OCI-LY3 (cell line): ENCODE measurements at regions not wholly inside any gene's neighbourhood (a gene's known extent, or its start where the extent isn't known, plus 50 kb on each side); places are given as distances from the start of the nearest gene placed in this dataset.

Source experiments
- H2AFZ ChIP-seq: fragments of 200-600, 300-600 bp; shearing (Covaris generic); 2 replicates; pipeline ENCODE4 v1.6.0; 2014; ENCODE audit warnings: antibody characterized with exemption, low read depth, low read length
- H3K27ac ChIP-seq: fragments of 200-600, 300-600 bp; sonication (generic); 2 replicates; pipeline ENCODE4 v1.5.1; 2014; ENCODE audit warnings: mild to moderate bottlenecking, low read length, moderate library complexity, mixed read lengths
- H3K27me3 ChIP-seq: fragments of 200-600, 300-600 bp; sonication (generic); 2 replicates; pipeline ENCODE4 v1.6.1; 2014; ENCODE audit warnings: low read depth, low read length, mixed read lengths
- H3K36me3 ChIP-seq: fragments of 200-600, 300-600 bp; sonication (generic); replicated peaks from 2 replicates; pipeline ENCODE3; 2014; ENCODE audit warnings: low read depth, low read length, mixed read lengths
- H3K4me1 ChIP-seq: fragments of 300-600, 200-600 bp; sonication (generic); 2 replicates; pipeline ENCODE4 v1.6.1; 2014; ENCODE audit warnings: low read length, mixed read lengths
- H3K4me2 ChIP-seq: fragments of 200-600, 300-600 bp; sonication (generic); 2 replicates; pipeline ENCODE4 v1.6.1; 2014; ENCODE audit warnings: low read length, mixed read lengths
- H3K4me3 ChIP-seq: fragments of 300-600, 200-600 bp; sonication (generic); 2 replicates; pipeline ENCODE4 v1.5.1; 2014; ENCODE audit warnings: antibody characterized with exemption, mild to moderate bottlenecking, low read length, moderate library complexity
- H3K79me2 ChIP-seq: fragments of 300-600, 200-600 bp; shearing (Covaris generic); 2 replicates; pipeline ENCODE4 v1.6.1; 2014; ENCODE audit warnings: mild to moderate bottlenecking, low read length, mixed read lengths
- H3K9ac ChIP-seq: fragments of 300-600, 200-600 bp; shearing (Covaris generic); 2 replicates; pipeline ENCODE4 v1.6.0; 2014; ENCODE audit warnings: mild to moderate bottlenecking, low read length, moderate library complexity
- H3K9me3 ChIP-seq: fragments of 200-600, 300-600 bp; shearing (Covaris generic); 2 replicates; pipeline ENCODE4 v1.6.1; 2014; ENCODE audit warnings: low read length, mixed read lengths; ENCODE audit not compliant: insufficient read depth
- H4K20me1 ChIP-seq: fragments of 200-600, 300-600 bp; sonication (generic); 2 replicates; pipeline ENCODE4 v1.6.1; 2016; ENCODE audit warnings: low read length, mixed read lengths; ENCODE audit not compliant: insufficient read depth
- EZH2phosphoT487 ChIP-seq: fragments of 200-600 bp; shearing (Covaris generic); IDR thresholded peaks from 2 replicates; pipeline ENCODE4 v1.6.1; 2018; ENCODE audit warnings: antibody characterized with exemption, mixed run types, low read depth
- TF ChIP-seq, protein P1 (sequence below): fragments of 200-600, 300-600 bp; sonication (generic); IDR thresholded peaks from 2 replicates; pipeline ENCODE4 v1.5.1; 2014; ENCODE audit warnings: antibody characterized with exemption, low read length, low read depth

DNA sequence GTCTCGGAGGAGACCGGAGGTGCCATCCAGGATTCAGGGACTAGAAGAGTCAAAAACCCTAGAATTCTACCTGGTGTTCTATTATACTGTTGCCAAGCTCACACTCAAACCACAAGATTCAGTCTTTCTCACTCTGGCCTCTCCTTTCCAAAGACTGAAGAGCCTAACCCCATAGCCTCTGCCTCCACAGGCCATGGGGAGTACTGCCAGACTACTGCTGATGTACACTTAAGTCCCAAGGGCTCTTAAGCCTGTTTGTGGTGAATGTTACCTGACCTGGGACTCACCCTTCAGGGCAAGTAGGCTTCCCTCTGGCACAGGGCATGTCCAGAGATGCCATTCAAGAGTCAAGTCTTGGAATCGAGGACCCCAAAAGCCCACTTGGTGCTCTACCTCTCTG, 58.9 kb upstream of the IRS4 start:
- no peak overlapping the region for H3K4me2 ChIP-seq
- H3K4me1 ChIP-seq: no peaks in the 10 kb centered on the region
- H3K9me3 ChIP-seq: no peaks in the 10 kb centered on the region
- H4K20me1 ChIP-seq: no peaks in the 10 kb centered on the region
- no peaks in the 10 kb centered on the region for H3K36me3 ChIP-seq
- no peak overlapping the region for H3K27ac ChIP-seq
- H3K27me3 ChIP-seq: no peaks in the 10 kb centered on the region
- H3K9ac ChIP-seq: no peak overlapping the region
- H3K79me2 ChIP-seq: no peaks in the 10 kb centered on the region
- H2AFZ ChIP-seq: no peak overlapping the region
- no peak overlapping the region for H3K4me3 ChIP-seq
- TF ChIP-seq EZH2phosphoT487: no peak
- TF ChIP-seq, protein P1, sequence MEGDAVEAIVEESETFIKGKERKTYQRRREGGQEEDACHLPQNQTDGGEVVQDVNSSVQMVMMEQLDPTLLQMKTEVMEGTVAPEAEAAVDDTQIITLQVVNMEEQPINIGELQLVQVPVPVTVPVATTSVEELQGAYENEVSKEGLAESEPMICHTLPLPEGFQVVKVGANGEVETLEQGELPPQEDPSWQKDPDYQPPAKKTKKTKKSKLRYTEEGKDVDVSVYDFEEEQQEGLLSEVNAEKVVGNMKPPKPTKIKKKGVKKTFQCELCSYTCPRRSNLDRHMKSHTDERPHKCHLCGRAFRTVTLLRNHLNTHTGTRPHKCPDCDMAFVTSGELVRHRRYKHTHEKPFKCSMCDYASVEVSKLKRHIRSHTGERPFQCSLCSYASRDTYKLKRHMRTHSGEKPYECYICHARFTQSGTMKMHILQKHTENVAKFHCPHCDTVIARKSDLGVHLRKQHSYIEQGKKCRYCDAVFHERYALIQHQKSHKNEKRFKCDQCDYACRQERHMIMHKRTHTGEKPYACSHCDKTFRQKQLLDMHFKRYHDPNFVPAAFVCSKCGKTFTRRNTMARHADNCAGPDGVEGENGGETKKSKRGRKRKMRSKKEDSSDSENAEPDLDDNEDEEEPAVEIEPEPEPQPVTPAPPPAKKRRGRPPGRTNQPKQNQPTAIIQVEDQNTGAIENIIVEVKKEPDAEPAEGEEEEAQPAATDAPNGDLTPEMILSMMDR: no peak
